GM23338 (cell line): ENCODE measurements at regions not wholly inside any gene's neighbourhood (a gene's known extent, or its start where the extent isn't known, plus 50 kb on each side); places are given as distances from the start of the nearest gene placed in this dataset.

Source experiments
- ATAC-seq: fragments of 200-7000 bp; cut with Tn5 transposase; 3 replicates; pipeline ENCODE4 v1.9.1; 2020
- DNase-seq: peaks from one replicate; pipeline ENCODE4 v3.0.0-alpha.2; 2015; ENCODE audit warnings: low spot score
- H2AFZ ChIP-seq: fragments of 200-600 bp; sonication (generic); 2 replicates; pipeline ENCODE4 v1.8.0; 2016; ENCODE audit warnings: antibody characterized with exemption, mild to moderate bottlenecking, moderate library complexity
- H3F3A ChIP-seq: fragments of 200-600 bp; sonication (generic); replicated peaks from 2 replicates; pipeline ENCODE4 v1.8.0; 2017; ENCODE audit warnings: antibody characterized with exemption, mixed run types, low read depth
- H3K27ac ChIP-seq: fragments of 200-600 bp; sonication (generic); 2 replicates; pipeline ENCODE4 v1.6.1; 2016; ENCODE audit warnings: low read depth
- H3K27me3 ChIP-seq: fragments of 200-600 bp; sonication (generic); 2 replicates; pipeline ENCODE4 v1.8.0; 2016; ENCODE audit warnings: mild to moderate bottlenecking, mixed run types, moderate library complexity; ENCODE audit not compliant: insufficient read depth
- H3K36me3 ChIP-seq: fragments of 200-600 bp; sonication (generic); 2 replicates; pipeline ENCODE4 v1.8.0; 2016; ENCODE audit warnings: mild to moderate bottlenecking; ENCODE audit not compliant: insufficient read depth
- H3K4me1 ChIP-seq: fragments of 200-600 bp; sonication (generic); 2 replicates; pipeline ENCODE4 v1.8.0; 2016; ENCODE audit warnings: mild to moderate bottlenecking, moderate library complexity; ENCODE audit not compliant: insufficient read depth
- H3K4me2 ChIP-seq: fragments of 200-600 bp; sonication (generic); 2 replicates; pipeline ENCODE4 v1.7.1; 2017; ENCODE audit warnings: mixed run types
- H3K4me3 ChIP-seq: fragments of 200-600 bp; sonication (generic); 2 replicates; pipeline ENCODE4 v1.6.1; 2016; ENCODE audit warnings: mixed run types
- H3K79me2 ChIP-seq: fragments of 200-600 bp; sonication (generic); replicated peaks from 2 replicates; pipeline ENCODE4 v1.8.0; 2017; ENCODE audit warnings: mild to moderate bottlenecking; ENCODE audit not compliant: insufficient read depth
- H3K9me2 ChIP-seq: fragments of 200-600 bp; sonication (generic); 2 replicates; pipeline ENCODE4 v1.8.0; 2017; ENCODE audit not compliant: insufficient read depth
- H4K20me1 ChIP-seq: fragments of 200-600 bp; sonication (generic); replicated peaks from 2 replicates; pipeline ENCODE4 v1.8.0; 2017; ENCODE audit warnings: mild to moderate bottlenecking; ENCODE audit not compliant: insufficient read depth
- H3K27ac Mint-ChIP-seq: 2 replicates; pipeline ENCODE4 v1.8.0; 2020; ENCODE audit warnings: inconsistent platforms, mild to moderate bottlenecking, moderate library complexity, mixed read lengths
- H3K27me3 Mint-ChIP-seq: 3 replicates; pipeline ENCODE4 v1.8.0; 2022; ENCODE audit warnings: low read depth, mild to moderate bottlenecking, moderate library complexity, mixed read lengths, inconsistent platforms; ENCODE audit not compliant: insufficient read depth, poor library complexity
- H3K36me3 Mint-ChIP-seq: 3 replicates; pipeline ENCODE4 v1.8.0; 2021; ENCODE audit warnings: low read depth, mild to moderate bottlenecking, inconsistent platforms, moderate library complexity, mixed read lengths
- H3K4me1 Mint-ChIP-seq: 3 replicates; pipeline ENCODE4 v1.8.0; 2020; ENCODE audit warnings: mild to moderate bottlenecking, inconsistent platforms, mixed read lengths
- H3K4me3 Mint-ChIP-seq: 3 replicates; pipeline ENCODE4 v1.8.0; 2021; ENCODE audit warnings: moderate library complexity, mild to moderate bottlenecking, inconsistent platforms, mixed read lengths
- H3K9me3 Mint-ChIP-seq: 3 replicates; pipeline ENCODE4 v1.8.0; 2020; ENCODE audit warnings: moderate library complexity, mild to moderate bottlenecking, inconsistent platforms, mixed read lengths
- ZNF114 ChIP-seq: fragments of 250-450 bp; sonication (Bioruptor Pico); IDR thresholded peaks from 2 replicates; pipeline ENCODE4 v1.5.0; 2020; ENCODE audit warnings: mild to moderate bottlenecking, moderate library complexity
- TF ChIP-seq, protein P1 (sequence below): fragments of 250-450 bp; sonication (Bioruptor Pico); IDR thresholded peaks from 2 replicates; pipeline ENCODE4 v1.5.0; 2020; ENCODE audit warnings: mild to moderate bottlenecking, moderate library complexity
- TF ChIP-seq, protein P2 (sequence below), 2 experiments: fragments of 200-600 bp in 1 of 2; sonication (generic) in 1 of 2; conservative IDR thresholded peaks; 2 replicates each; pipeline versions ENCODE4 v1.5.1 to v1.6.1; 2016 to 2017; ENCODE audit warnings: antibody characterized with exemption in 2 of 2, low read depth in 2 of 2, mild to moderate bottlenecking in 2 of 2, moderate library complexity in 1 of 2

GRCh38 chr2:180177534-180177933, 170.4 kb upstream of the CWC22 start (continued):
- TF ChIP-seq, protein P1, sequence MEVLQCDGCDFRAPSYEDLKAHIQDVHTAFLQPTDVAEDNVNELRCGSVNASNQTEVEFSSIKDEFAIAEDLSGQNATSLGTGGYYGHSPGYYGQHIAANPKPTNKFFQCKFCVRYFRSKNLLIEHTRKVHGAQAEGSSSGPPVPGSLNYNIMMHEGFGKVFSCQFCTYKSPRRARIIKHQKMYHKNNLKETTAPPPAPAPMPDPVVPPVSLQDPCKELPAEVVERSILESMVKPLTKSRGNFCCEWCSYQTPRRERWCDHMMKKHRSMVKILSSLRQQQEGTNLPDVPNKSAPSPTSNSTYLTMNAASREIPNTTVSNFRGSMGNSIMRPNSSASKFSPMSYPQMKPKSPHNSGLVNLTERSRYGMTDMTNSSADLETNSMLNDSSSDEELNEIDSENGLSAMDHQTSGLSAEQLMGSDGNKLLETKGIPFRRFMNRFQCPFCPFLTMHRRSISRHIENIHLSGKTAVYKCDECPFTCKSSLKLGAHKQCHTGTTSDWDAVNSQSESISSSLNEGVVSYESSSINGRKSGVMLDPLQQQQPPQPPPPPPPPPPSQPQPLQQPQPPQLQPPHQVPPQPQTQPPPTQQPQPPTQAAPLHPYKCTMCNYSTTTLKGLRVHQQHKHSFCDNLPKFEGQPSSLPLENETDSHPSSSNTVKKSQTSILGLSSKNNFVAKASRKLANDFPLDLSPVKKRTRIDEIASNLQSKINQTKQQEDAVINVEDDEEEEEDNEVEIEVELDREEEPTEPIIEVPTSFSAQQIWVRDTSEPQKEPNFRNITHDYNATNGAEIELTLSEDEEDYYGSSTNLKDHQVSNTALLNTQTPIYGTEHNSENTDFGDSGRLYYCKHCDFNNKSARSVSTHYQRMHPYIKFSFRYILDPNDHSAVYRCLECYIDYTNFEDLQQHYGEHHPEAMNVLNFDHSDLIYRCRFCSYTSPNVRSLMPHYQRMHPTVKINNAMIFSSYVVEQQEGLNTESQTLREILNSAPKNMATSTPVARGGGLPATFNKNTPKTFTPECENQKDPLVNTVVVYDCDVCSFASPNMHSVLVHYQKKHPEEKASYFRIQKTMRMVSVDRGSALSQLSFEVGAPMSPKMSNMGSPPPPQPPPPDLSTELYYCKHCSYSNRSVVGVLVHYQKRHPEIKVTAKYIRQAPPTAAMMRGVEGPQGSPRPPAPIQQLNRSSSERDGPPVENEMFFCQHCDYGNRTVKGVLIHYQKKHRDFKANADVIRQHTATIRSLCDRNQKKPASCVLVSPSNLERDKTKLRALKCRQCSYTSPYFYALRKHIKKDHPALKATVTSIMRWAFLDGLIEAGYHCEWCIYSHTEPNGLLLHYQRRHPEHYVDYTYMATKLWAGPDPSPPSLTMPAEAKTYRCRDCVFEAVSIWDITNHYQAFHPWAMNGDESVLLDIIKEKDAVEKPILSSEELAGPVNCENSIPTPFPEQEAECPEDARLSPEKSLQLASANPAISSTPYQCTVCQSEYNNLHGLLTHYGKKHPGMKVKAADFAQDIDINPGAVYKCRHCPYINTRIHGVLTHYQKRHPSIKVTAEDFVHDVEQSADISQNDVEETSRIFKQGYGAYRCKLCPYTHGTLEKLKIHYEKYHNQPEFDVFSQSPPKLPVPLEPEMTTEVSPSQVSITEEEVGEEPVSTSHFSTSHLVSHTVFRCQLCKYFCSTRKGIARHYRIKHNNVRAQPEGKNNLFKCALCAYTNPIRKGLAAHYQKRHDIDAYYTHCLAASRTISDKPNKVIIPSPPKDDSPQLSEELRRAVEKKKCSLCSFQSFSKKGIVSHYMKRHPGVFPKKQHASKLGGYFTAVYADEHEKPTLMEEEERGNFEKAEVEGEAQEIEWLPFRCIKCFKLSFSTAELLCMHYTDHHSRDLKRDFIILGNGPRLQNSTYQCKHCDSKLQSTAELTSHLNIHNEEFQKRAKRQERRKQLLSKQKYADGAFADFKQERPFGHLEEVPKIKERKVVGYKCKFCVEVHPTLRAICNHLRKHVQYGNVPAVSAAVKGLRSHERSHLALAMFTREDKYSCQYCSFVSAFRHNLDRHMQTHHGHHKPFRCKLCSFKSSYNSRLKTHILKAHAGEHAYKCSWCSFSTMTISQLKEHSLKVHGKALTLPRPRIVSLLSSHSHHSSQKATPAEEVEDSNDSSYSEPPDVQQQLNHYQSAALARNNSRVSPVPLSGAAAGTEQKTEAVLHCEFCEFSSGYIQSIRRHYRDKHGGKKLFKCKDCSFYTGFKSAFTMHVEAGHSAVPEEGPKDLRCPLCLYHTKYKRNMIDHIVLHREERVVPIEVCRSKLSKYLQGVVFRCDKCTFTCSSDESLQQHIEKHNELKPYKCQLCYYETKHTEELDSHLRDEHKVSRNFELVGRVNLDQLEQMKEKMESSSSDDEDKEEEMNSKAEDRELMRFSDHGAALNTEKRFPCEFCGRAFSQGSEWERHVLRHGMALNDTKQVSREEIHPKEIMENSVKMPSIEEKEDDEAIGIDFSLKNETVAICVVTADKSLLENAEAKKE (CRISPR knock-in tag) = no peak

DNA sequence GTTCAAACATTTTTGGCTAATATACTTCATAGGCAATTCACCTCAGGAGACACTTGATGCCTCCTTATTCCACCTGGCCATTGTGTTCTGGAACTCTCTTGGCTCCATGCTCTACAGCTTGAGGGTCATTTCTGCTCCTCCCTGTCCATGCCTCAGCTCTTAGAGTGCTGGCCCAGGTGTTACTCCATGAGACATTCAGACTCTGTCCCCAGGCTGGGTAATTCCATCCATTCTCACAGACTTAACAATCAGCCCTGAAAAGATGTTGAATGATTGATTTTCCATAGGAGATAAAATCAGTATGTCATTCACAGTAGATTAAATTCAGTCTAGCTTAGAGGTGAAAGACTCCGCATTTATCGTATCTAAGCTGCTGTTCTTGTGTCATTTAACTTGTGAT, 168.6 kb upstream of the CWC22 start:
- Mint-ChIP-seq H3K4me1 (peaks cover 19% of the 10 kb centered on the region), H3K4me3 (no peak overlapping the region), H3K27me3 (peaks cover 3% of the 10 kb centered on the region), H3K27ac (no peak overlapping the region), H3K36me3 (no peaks in the 10 kb centered on the region; the same call in 2 of the 3 replicates), H3K9me3 (peaks cover 3% of the 10 kb centered on the region; the same call in 2 of the 3 replicates)
- Histone ChIP-seq H3K27ac (no peak overlapping the region), H3F3A (no peaks in the 10 kb centered on the region), H4K20me1 (no peaks in the 10 kb centered on the region), H3K4me3 (no peak overlapping the region), H3K79me2 (no peaks in the 10 kb centered on the region), H2AFZ (no peak overlapping the region), H3K4me2 (no peak overlapping the region), H3K36me3 (no peaks in the 10 kb centered on the region), H3K4me1 (peaks cover 17% of the 10 kb centered on the region), H3K27me3 (no peaks in the 10 kb centered on the region), H3K9me2 (no peaks in the 10 kb centered on the region)
- no peak for TF ChIP-seq ZNF114 (CRISPR knock-in tag)
- DNase-seq (no peak), ATAC-seq (no peak)

GRCh38 chr2:180174580-180174979, 167.5 kb upstream of the CWC22 start:
- H3K9me2 ChIP-seq = no peaks in the 10 kb centered on the region
- H3K27ac ChIP-seq = no peak overlapping the region
- no peak overlapping the region for H3K4me3 Mint-ChIP-seq
- no peak overlapping the region for H3K4me2 ChIP-seq
- peaks cover 14% of the 10 kb centered on the region for H3K9me3 Mint-ChIP-seq
- no peaks in the 10 kb centered on the region for H3K36me3 ChIP-seq
- H3K4me1 Mint-ChIP-seq = peaks cover 8% of the 10 kb centered on the region; the same call in 2 of the 3 replicates
- ATAC-seq (no peak), DNase-seq (no peak)
- no peaks in the 10 kb centered on the region for H4K20me1 ChIP-seq
- H3K27ac Mint-ChIP-seq = no peak overlapping the region
- no peak overlapping the region for H2AFZ ChIP-seq
- H3K79me2 ChIP-seq = no peaks in the 10 kb centered on the region
- no peaks in the 10 kb centered on the region; the same call in 1 of the 2 replicates for H3K27me3 ChIP-seq
- H3F3A ChIP-seq = no peaks in the 10 kb centered on the region
- H3K4me3 ChIP-seq = no peak overlapping the region
- peaks cover 3% of the 10 kb centered on the region for H3K27me3 Mint-ChIP-seq
- H3K36me3 Mint-ChIP-seq = peaks cover 11% of the 10 kb centered on the region
- peaks cover 7% of the 10 kb centered on the region for H3K4me1 ChIP-seq
- TF ChIP-seq, protein P2, sequence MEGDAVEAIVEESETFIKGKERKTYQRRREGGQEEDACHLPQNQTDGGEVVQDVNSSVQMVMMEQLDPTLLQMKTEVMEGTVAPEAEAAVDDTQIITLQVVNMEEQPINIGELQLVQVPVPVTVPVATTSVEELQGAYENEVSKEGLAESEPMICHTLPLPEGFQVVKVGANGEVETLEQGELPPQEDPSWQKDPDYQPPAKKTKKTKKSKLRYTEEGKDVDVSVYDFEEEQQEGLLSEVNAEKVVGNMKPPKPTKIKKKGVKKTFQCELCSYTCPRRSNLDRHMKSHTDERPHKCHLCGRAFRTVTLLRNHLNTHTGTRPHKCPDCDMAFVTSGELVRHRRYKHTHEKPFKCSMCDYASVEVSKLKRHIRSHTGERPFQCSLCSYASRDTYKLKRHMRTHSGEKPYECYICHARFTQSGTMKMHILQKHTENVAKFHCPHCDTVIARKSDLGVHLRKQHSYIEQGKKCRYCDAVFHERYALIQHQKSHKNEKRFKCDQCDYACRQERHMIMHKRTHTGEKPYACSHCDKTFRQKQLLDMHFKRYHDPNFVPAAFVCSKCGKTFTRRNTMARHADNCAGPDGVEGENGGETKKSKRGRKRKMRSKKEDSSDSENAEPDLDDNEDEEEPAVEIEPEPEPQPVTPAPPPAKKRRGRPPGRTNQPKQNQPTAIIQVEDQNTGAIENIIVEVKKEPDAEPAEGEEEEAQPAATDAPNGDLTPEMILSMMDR (conservative IDR thresholded peaks at IDR 0.05; ENCODE audit: low read depth in 2 of 2) = no peak
